H1 (cell line): ENCODE measurements at regions not wholly inside any gene's neighbourhood (a gene's known extent, or its start where the extent isn't known, plus 50 kb on each side); places are given as distances from the start of the nearest gene placed in this dataset.

Experiments
- CREB1 ChIP-seq: IDR thresholded peaks from 2 replicates; pipeline ENCODE4 v1.6.1; 2012; ENCODE audit warnings: inconsistent platforms
- EP300 ChIP-seq, 2 experiments: IDR thresholded peaks; 1 replicate in 1 of 2; 2 replicates in 1 of 2; pipeline ENCODE4 v1.6.1; 2011 to 2012; ENCODE audit warnings: low read depth in 2 of 2, low read length in 2 of 2, mild to moderate bottlenecking in 2 of 2, borderline replicate concordance in 1 of 2, inconsistent platforms in 1 of 2, moderate library complexity in 1 of 2
- SIX5 ChIP-seq: IDR thresholded peaks from 2 replicates; pipeline ENCODE4 v1.6.1; 2011; ENCODE audit warnings: mild to moderate bottlenecking, low read depth, low read length
- TF ChIP-seq, protein P1 (sequence below), 3 experiments: IDR thresholded peaks; 1 replicate in 2 of 3; 2 replicates in 1 of 3; pipeline versions ENCODE4 v1.5.1 to v1.6.1; 2011; ENCODE audit warnings: low read length in 3 of 3, mild to moderate bottlenecking in 3 of 3, inconsistent platforms in 2 of 3, low read depth in 1 of 3, moderate library complexity in 1 of 3; ENCODE audit not compliant: insufficient read depth in 1 of 3; ENCODE audit errors: control extremely low read depth in 1 of 3
- TF ChIP-seq, protein P2 (sequence below): IDR thresholded peaks from 2 replicates; pipeline ENCODE4 v1.6.1; 2012; ENCODE audit warnings: inconsistent platforms

DNA sequence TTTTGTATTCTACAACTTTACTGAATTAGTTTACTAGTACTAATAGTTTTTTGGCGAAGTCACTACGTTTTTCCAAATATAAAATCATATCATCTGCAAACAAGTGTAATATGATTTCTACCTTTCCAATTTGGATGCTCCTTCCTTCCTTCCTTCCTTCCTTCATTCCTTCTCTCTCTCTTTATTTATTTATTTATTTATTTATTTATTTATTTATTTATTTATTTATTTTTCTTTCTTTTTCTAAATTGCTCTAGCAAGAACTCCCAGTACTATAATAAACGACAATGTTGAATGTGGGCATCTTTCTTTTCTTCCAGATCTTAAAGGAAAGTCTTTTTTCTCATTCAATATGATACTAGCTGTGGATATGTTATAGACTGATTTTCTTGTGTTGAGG is 656.0 kb upstream of the LUZP2 start:
- TF ChIP-seq CREB1 (no peak), EP300 (IDR thresholded peaks at IDR 0.05; ENCODE audit: borderline replicate concordance in 1 of 2, low read depth in 2 of 2, low read length in 2 of 2) (no peak), SIX5 (no peak)
- TF ChIP-seq, protein P1, sequence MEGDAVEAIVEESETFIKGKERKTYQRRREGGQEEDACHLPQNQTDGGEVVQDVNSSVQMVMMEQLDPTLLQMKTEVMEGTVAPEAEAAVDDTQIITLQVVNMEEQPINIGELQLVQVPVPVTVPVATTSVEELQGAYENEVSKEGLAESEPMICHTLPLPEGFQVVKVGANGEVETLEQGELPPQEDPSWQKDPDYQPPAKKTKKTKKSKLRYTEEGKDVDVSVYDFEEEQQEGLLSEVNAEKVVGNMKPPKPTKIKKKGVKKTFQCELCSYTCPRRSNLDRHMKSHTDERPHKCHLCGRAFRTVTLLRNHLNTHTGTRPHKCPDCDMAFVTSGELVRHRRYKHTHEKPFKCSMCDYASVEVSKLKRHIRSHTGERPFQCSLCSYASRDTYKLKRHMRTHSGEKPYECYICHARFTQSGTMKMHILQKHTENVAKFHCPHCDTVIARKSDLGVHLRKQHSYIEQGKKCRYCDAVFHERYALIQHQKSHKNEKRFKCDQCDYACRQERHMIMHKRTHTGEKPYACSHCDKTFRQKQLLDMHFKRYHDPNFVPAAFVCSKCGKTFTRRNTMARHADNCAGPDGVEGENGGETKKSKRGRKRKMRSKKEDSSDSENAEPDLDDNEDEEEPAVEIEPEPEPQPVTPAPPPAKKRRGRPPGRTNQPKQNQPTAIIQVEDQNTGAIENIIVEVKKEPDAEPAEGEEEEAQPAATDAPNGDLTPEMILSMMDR (IDR thresholded peaks at IDR 0.05; ENCODE audit: control extremely low read depth in 1 of 3, insufficient read depth in 1 of 3, low read depth in 1 of 3, low read length in 3 of 3) = no peak
- TF ChIP-seq, protein P2, sequence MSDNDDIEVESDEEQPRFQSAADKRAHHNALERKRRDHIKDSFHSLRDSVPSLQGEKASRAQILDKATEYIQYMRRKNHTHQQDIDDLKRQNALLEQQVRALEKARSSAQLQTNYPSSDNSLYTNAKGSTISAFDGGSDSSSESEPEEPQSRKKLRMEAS = no peak
